Body of pancreas (tissue), 4 donors: ENCODE measurements at regions not wholly inside any gene's neighbourhood (a gene's known extent, or its start where the extent isn't known, plus 50 kb on each side); places are given as distances from the start of the nearest gene placed in this dataset.
"Not testable (repeated sequence)": the region's sequence is repeated elsewhere in the genome, so short reads cannot be mapped to it uniquely, and the experiment has no call there.

Experiments used
- CTCF ChIP-seq, 7 experiments: fragments of 450-650 bp in 4 of 7; fragments of 200-600 bp in 3 of 7; sonication (generic) in 3 of 7; IDR thresholded peaks; one replicate each; pipeline ENCODE4 v1.5.1; 2016 to 2019; ENCODE audit warnings: antibody characterized with exemption in 7 of 7
- POLR2A ChIP-seq, 3 donors: fragments of 450-650 bp; IDR thresholded peaks; one replicate each; pipeline ENCODE4 v1.6.1; 2016; ENCODE audit warnings: antibody characterized with exemption in 3 of 3, mild to moderate bottlenecking in 2 of 3

DNA sequence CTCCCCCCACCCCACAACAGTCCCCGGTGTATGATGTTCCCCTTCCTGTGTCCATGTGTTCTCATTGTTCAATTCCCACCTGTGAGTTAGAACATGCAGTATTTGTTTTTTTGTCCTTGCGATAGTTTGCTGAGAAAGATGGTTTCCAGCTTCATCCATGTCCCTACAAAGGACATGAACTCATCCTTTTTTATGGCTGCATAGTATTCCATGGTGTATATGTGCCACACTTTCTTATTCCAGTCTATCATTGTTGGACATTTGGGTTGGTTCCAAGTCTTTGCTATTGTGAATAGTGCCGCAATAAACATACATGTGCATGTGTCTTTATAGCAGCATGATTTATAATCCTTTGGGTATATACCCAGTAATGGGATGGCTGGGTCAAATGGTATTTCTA lies 74.4 kb upstream of the CTNNA1 start:
- not testable (repeated sequence) for TF ChIP-seq CTCF, POLR2A (IDR thresholded peaks at IDR 0.05)
